Nephron (organoid): ENCODE measurements at regions not wholly inside any gene's neighbourhood (a gene's known extent, or its start where the extent isn't known, plus 50 kb on each side); places are given as distances from the start of the nearest gene placed in this dataset.
A peak's percentile ranks its signal among the peaks of the same experiment; 100 is the strongest.

Experiments
- H3K27ac Mint-ChIP-seq, 3 experiments: 2 replicates each; pipeline ENCODE4 v1.8.0; 2020; ENCODE audit warnings: mixed read lengths in 3 of 3, mild to moderate bottlenecking in 2 of 3, moderate library complexity in 1 of 3
- H3K27me3 Mint-ChIP-seq: 2 replicates; pipeline ENCODE4 v1.8.0; 2021; ENCODE audit warnings: low read depth, mild to moderate bottlenecking, moderate library complexity, mixed read lengths
- H3K36me3 Mint-ChIP-seq: 2 replicates; pipeline ENCODE4 v1.8.0; 2020; ENCODE audit warnings: low read depth, mixed read lengths
- H3K4me1 Mint-ChIP-seq: 2 replicates; pipeline ENCODE4 v1.8.0; 2020; ENCODE audit warnings: mixed read lengths
- H3K4me3 Mint-ChIP-seq, 3 experiments: 2 replicates each; pipeline ENCODE4 v1.8.0; 2020; ENCODE audit warnings: mild to moderate bottlenecking in 3 of 3, mixed read lengths in 3 of 3, moderate library complexity in 2 of 3
- H3K9me3 Mint-ChIP-seq: 2 replicates; pipeline ENCODE4 v1.8.0; 2020; ENCODE audit warnings: mixed read lengths
- CTCF ChIP-seq, 3 experiments: fragments of 200-600 bp; sonication (generic); IDR thresholded peaks; one replicate each; pipeline ENCODE4 v1.5.0; 2021; ENCODE audit warnings: antibody characterized with exemption in 3 of 3; ENCODE audit not compliant: unreplicated experiment in 3 of 3

GRCh38 chr4:60259781-60260180 is 940.3 kb upstream of the ADGRL3 start:
- no peaks in the 10 kb centered on the region for H3K9me3 Mint-ChIP-seq
- H3K4me1 Mint-ChIP-seq, result no peaks in the 10 kb centered on the region
- no peaks in the 10 kb centered on the region for H3K36me3 Mint-ChIP-seq
- no peaks in the 10 kb centered on the region for H3K27me3 Mint-ChIP-seq
- TF ChIP-seq CTCF (IDR thresholded peaks at IDR 0.05; ENCODE audit: unreplicated experiment in 3 of 3), result no peak
- H3K27ac Mint-ChIP-seq, result no peak overlapping the region
- no peak overlapping the region for H3K4me3 Mint-ChIP-seq

- no peaks in the 10 kb centered on the region for H3K4me1 Mint-ChIP-seq
Measured at GRCh38 chr4:60266505-60266904, 933.6 kb upstream of the ADGRL3 start.

GRCh38 chr4:60296386-60296785 is 903.7 kb upstream of the ADGRL3 start:
- Mint-ChIP-seq H3K36me3 (no peaks in the 10 kb centered on the region), H3K27ac (no peak overlapping the region), H3K27me3 (no peaks in the 10 kb centered on the region), H3K4me3 (no peak overlapping the region), H3K4me1 (no peaks in the 10 kb centered on the region), H3K9me3 (no peaks in the 10 kb centered on the region)
- TF ChIP-seq CTCF (IDR thresholded peaks at IDR 0.05; ENCODE audit: unreplicated experiment in 3 of 3), result no peak

More at GRCh38 chr4:60266505-60266904, 933.6 kb upstream of the ADGRL3 start:
- TF ChIP-seq CTCF (IDR thresholded peaks at IDR 0.05; ENCODE audit: unreplicated experiment in 3 of 3), result no peak
- no peaks in the 10 kb centered on the region for H3K9me3 Mint-ChIP-seq
- H3K36me3 Mint-ChIP-seq, result no peaks in the 10 kb centered on the region
- H3K27ac Mint-ChIP-seq, result no peak overlapping the region
- H3K4me3 Mint-ChIP-seq, result no peak overlapping the region
- no peaks in the 10 kb centered on the region for H3K27me3 Mint-ChIP-seq

GRCh38 chr4:60313611-60314178 is 886.4 kb upstream of the ADGRL3 start:
- Mint-ChIP-seq H3K27ac (peak overlapping the region in 1 of 3 experiments; percentile 21), H3K4me1 (no peaks in the 10 kb centered on the region), H3K27me3 (no peaks in the 10 kb centered on the region), H3K4me3 (no peak overlapping the region), H3K9me3 (peaks cover 9% of the 10 kb centered on the region), H3K36me3 (no peaks in the 10 kb centered on the region)
- TF ChIP-seq CTCF (IDR thresholded peaks at IDR 0.05; ENCODE audit: unreplicated experiment in 3 of 3), result no peak

- peaks cover 9% of the 10 kb centered on the region for H3K9me3 Mint-ChIP-seq
- H3K27ac Mint-ChIP-seq, result no peak overlapping the region
- no peak overlapping the region for H3K4me3 Mint-ChIP-seq
- H3K27me3 Mint-ChIP-seq, result no peaks in the 10 kb centered on the region
- no peaks in the 10 kb centered on the region for H3K36me3 Mint-ChIP-seq
- no peak for TF ChIP-seq CTCF (IDR thresholded peaks at IDR 0.05; ENCODE audit: unreplicated experiment in 3 of 3)
- no peaks in the 10 kb centered on the region for H3K4me1 Mint-ChIP-seq
Measured at GRCh38 chr4:60314416-60314815, 885.7 kb upstream of the ADGRL3 start.

GRCh38 chr4:60315586-60315985 is 884.5 kb upstream of the ADGRL3 start:
- Mint-ChIP-seq H3K4me1 (no peaks in the 10 kb centered on the region), H3K36me3 (no peaks in the 10 kb centered on the region), H3K27ac (no peak overlapping the region), H3K9me3 (peaks cover 9% of the 10 kb centered on the region), H3K4me3 (no peak overlapping the region), H3K27me3 (no peaks in the 10 kb centered on the region)
- TF ChIP-seq CTCF (IDR thresholded peaks at IDR 0.05; ENCODE audit: unreplicated experiment in 3 of 3), result no peak
